Esophagus squamous epithelium (tissue), 5 donors: ENCODE measurements at regions not wholly inside any gene's neighbourhood (a gene's known extent, or its start where the extent isn't known, plus 50 kb on each side); places are given as distances from the start of the nearest gene placed in this dataset.
"Not testable (repeated sequence)": the region's sequence is repeated elsewhere in the genome, so short reads cannot be mapped to it uniquely, and the experiment has no call there.

ENCODE experiments used
- DNase-seq: peaks from one replicate; lab custom pipeline; 2025; lab: John Stamatoyannopoulos, UW
- H3K27ac ChIP-seq, 4 donors: fragments of 200-600 bp; sonication (generic); one replicate each; pipeline ENCODE4 v1.5.1; 2016 to 2019; ENCODE audit warnings: mild to moderate bottlenecking in 1 of 4
- H3K27me3 ChIP-seq, 4 donors: fragments of 200-600 bp; sonication (generic); 1 replicate in 3 of 4; 2 replicates in 1 of 4; pipeline versions ENCODE4 v1.5.1 to v1.6.0; 2017 to 2021; ENCODE audit warnings: antibody characterized with exemption in 1 of 4
- H3K36me3 ChIP-seq, 3 donors: fragments of 200-600 bp; sonication (generic); one replicate each; pipeline ENCODE4 v1.5.1; 2016 to 2019
- H3K4me1 ChIP-seq, 3 donors: fragments of 200-600 bp; sonication (generic); one replicate each; pipeline ENCODE4 v1.5.1; 2017 to 2019
- H3K4me3 ChIP-seq, 4 donors: fragments of 200-600 bp; sonication (generic); 1 replicate in 3 of 4; 2 replicates in 1 of 4; pipeline ENCODE4 v1.5.1; 2016 to 2019; ENCODE audit warnings: mild to moderate bottlenecking in 2 of 4, moderate library complexity in 1 of 4
- H3K9me3 ChIP-seq, 3 donors: fragments of 200-600 bp; sonication (generic); one replicate each; pipeline ENCODE4 v1.5.1; 2016 to 2019
- CTCF ChIP-seq, 6 experiments: fragments of 450-650 bp in 4 of 6; fragments of 200-600 bp in 2 of 6; sonication (generic) in 2 of 6; IDR thresholded peaks; one replicate each; pipeline ENCODE4 v1.5.1; 2016 to 2019; ENCODE audit warnings: antibody characterized with exemption in 6 of 6, mild to moderate bottlenecking in 4 of 6, moderate library complexity in 4 of 6
- POLR2A ChIP-seq, 4 donors: fragments of 450-650 bp; IDR thresholded peaks; one replicate each; pipeline ENCODE4 v1.6.1; 2017; ENCODE audit warnings: antibody characterized with exemption in 4 of 4, mild to moderate bottlenecking in 4 of 4, moderate library complexity in 3 of 4
- WGBS, 2 donors: methylation state at CpG; one replicate each; pipeline ENCODE4 v1.1.5; 2018; 5-methylcytosine and 5-hydroxymethylcytosine counted together
- intact Hi-C: fragments of 100-400 bp; cut with DNase I; formaldehyde crosslinking; loops from one replicate; pipeline ENCODE4 v1.15.0; 2022
- donor health status: DM: yes; HTN: yes; CAD: no.

DNA sequence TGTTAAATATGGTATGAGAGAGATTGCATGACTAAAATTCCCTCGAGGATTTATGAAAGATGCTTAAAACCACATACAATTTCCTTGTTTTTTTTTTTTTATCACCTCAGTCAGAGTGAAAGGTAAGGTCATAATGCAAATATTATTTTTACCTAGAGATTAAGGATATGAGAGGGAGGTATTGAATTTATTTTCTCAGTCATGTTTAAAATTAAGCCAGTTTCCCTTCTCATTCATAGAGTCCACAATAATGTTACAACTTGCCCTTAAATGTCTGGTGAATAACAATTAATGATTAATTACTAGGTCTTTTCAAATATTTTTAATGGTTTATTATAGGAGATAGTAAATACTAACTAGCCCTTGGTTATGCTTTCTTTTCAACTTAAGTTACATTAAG is 144.9 kb upstream of the HAPLN1 start:
- DNase-seq, result no peak
- Histone ChIP-seq H3K9me3 (no peaks in the 10 kb centered on the region), H3K4me1 (no peaks in the 10 kb centered on the region), H3K27me3 (no peaks in the 10 kb centered on the region), H3K4me3 (no peak overlapping the region), H3K36me3 (no peaks in the 10 kb centered on the region), H3K27ac (no peak overlapping the region)
- TF ChIP-seq POLR2A (IDR thresholded peaks at IDR 0.05), result no peak
- intact Hi-C loops, result no loop called here
- 16 to 44% methylated on average over 1 of the region's 1 CpG for WGBS, 2 donors

DNA sequence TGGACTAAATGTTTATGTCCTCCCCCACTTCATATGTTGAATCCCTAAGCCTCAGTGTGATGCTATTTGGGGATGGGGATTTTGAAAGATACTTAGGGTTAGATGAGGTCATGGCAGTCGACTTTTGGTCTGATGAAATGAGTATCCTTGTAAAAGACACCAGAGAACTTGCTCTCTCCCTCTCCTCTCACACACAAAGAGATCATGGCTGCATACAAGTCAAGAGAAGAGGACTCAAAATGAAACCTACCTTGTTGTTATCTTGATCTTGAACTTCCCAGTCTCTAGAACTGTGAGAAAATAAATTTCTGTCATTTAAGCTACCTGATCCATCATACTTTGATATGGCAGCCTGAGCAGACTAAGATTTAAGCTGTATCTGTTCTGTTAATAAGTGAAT is 144.0 kb upstream of the HAPLN1 start:
- H3K4me3 ChIP-seq, result no peak overlapping the region
- H3K36me3 ChIP-seq, result no peaks in the 10 kb centered on the region
- no peak overlapping the region for H3K27ac ChIP-seq
- DNase-seq, result no peak
- H3K9me3 ChIP-seq, result no peaks in the 10 kb centered on the region
- 22 to 25% methylated on average over 1 of the region's 1 CpG for WGBS, 2 donors
- no peaks in the 10 kb centered on the region for H3K27me3 ChIP-seq
- TF ChIP-seq POLR2A (IDR thresholded peaks at IDR 0.05) (no peak), CTCF (IDR thresholded peaks at IDR 0.05) (no peak)
- intact Hi-C loops, result no loop called here
- no peaks in the 10 kb centered on the region for H3K4me1 ChIP-seq

GRCh38 chr5:83857341-83857740 is 136.7 kb upstream of the HAPLN1 start:
- TF ChIP-seq CTCF (IDR thresholded peaks at IDR 0.05), result no peak
- no peak for TF ChIP-seq POLR2A (IDR thresholded peaks at IDR 0.05)
- WGBS, 2 donors, result 56 to 88% methylated on average over 1 of the region's 1 CpG
- intact Hi-C loops, result no loop called here

GRCh38 chr5:83856881-83857280 is 136.2 kb upstream of the HAPLN1 start:
- no peak for DNase-seq
- no peaks in the 10 kb centered on the region for H3K4me1 ChIP-seq
- H3K36me3 ChIP-seq, result no peaks in the 10 kb centered on the region
- no peaks in the 10 kb centered on the region for H3K9me3 ChIP-seq
- H3K27me3 ChIP-seq, result no peaks in the 10 kb centered on the region
- intact Hi-C loops, result no loop called here
- 59 to 63% methylated on average over 6 of the region's 6 CpGs for WGBS, 2 donors
- H3K27ac ChIP-seq, result no peak overlapping the region
- H3K4me3 ChIP-seq, result no peak overlapping the region
- TF ChIP-seq POLR2A (IDR thresholded peaks at IDR 0.05), result no peak
- TF ChIP-seq CTCF (IDR thresholded peaks at IDR 0.05), result no peak

More at GRCh38 chr5:83857341-83857740, 136.7 kb upstream of the HAPLN1 start:
- no peaks in the 10 kb centered on the region for H3K27me3 ChIP-seq
- no peaks in the 10 kb centered on the region for H3K9me3 ChIP-seq
- DNase-seq, result no peak
- H3K27ac ChIP-seq, result no peak overlapping the region
- no peaks in the 10 kb centered on the region for H3K4me1 ChIP-seq
- no peaks in the 10 kb centered on the region for H3K36me3 ChIP-seq
- no peak overlapping the region for H3K4me3 ChIP-seq

GRCh38 chr5:83850412-83850811 is 129.8 kb upstream of the HAPLN1 start:
- WGBS, 2 donors, result 78 to 87% methylated on average over 3 of the region's 3 CpGs
- H3K36me3 ChIP-seq, H3K27ac ChIP-seq, H3K4me3 ChIP-seq, H3K9me3 ChIP-seq, intact Hi-C loops, DNase-seq, H3K4me1 ChIP-seq, H3K27me3 ChIP-seq: not testable (repeated sequence)

- intact Hi-C loops, result no loop called here
- Histone ChIP-seq H3K36me3 (no peaks in the 10 kb centered on the region), H3K27me3 (no peaks in the 10 kb centered on the region), H3K4me1 (no peaks in the 10 kb centered on the region), H3K4me3 (no peak overlapping the region), H3K9me3 (no peaks in the 10 kb centered on the region), H3K27ac (no peak overlapping the region)
- WGBS, 2 donors, result 34 to 42% methylated on average over 2 of the region's 2 CpGs
- TF ChIP-seq CTCF (IDR thresholded peaks at IDR 0.05) (no peak), POLR2A (IDR thresholded peaks at IDR 0.05) (no peak)
- no peak for DNase-seq
Measured at GRCh38 chr5:83848941-83849340, 128.3 kb upstream of the HAPLN1 start.
